ENCODE measurements at regions not wholly inside any gene's neighbourhood (a gene's known extent, or its start where the extent isn't known, plus 50 kb on each side); places are given as distances from the start of the nearest gene placed in this dataset.

- TF ChIP-seq PKNOX1 (IDR thresholded peaks at IDR 0.05) (peak; percentile 84), TARDBP (IDR thresholded peaks at IDR 0.05) (no peak)
- no peak for DNase-seq (ENCODE audit: extremely low spot score)
- ChIA-PET POLR2A (no interaction called here), CTCF (no interaction called here)
These were observed 498.2 kb downstream of the KCNA4 start for GRCh38 chr11:29518389-29519174.

GRCh38 chr11:29511394-29511793, 505.4 kb downstream of the KCNA4 start:
- CTCF ChIA-PET = no interaction called here
- POLR2A ChIA-PET = no interaction called here
- DNase-seq (ENCODE audit: extremely low spot score) = no peak
- TF ChIP-seq LEF1 (IDR thresholded peaks at IDR 0.05; ENCODE audit: borderline replicate concordance) = no peak
- TF ChIP-seq ELF4 (IDR thresholded peaks at IDR 0.05) = no peak
- no peak for TF ChIP-seq CTBP1 (IDR thresholded peaks at IDR 0.05; ENCODE audit: borderline replicate concordance)
- no peak for TF ChIP-seq PKNOX1 (IDR thresholded peaks at IDR 0.05)
- no peak for TF ChIP-seq BHLHE40 (IDR thresholded peaks at IDR 0.05; ENCODE audit: borderline replicate concordance)
- TF ChIP-seq FOXA1 (IDR thresholded peaks at IDR 0.05) = no peak
- TF ChIP-seq ZNF384 (IDR thresholded peaks at IDR 0.05) = no peak
- TF ChIP-seq FOXK2 (IDR thresholded peaks at IDR 0.05) = no peak
- no peak for TF ChIP-seq HDGF (IDR thresholded peaks at IDR 0.05; ENCODE audit: borderline replicate concordance)

- TF ChIP-seq HDGF (IDR thresholded peaks at IDR 0.05; ENCODE audit: borderline replicate concordance) = no peak
- TF ChIP-seq NFRKB (IDR thresholded peaks at IDR 0.05) = no peak
- no peak for TF ChIP-seq FOXM1 (IDR thresholded peaks at IDR 0.05; ENCODE audit: borderline replicate concordance)
- TF ChIP-seq CTBP1 (IDR thresholded peaks at IDR 0.05; ENCODE audit: borderline replicate concordance) = no peak
- no peak for TF ChIP-seq L3MBTL2 (conservative IDR thresholded peaks at IDR 0.05)
- no peak for TF ChIP-seq BHLHE40 (IDR thresholded peaks at IDR 0.05; ENCODE audit: borderline replicate concordance)
- TF ChIP-seq FOXK2 (IDR thresholded peaks at IDR 0.05) = no peak
- no peak for TF ChIP-seq SP1 (IDR thresholded peaks at IDR 0.05)
- TF ChIP-seq TARDBP (IDR thresholded peaks at IDR 0.05) = no peak
- no peak for TF ChIP-seq ZNF384 (IDR thresholded peaks at IDR 0.05)
- POLR2A ChIA-PET = no interaction called here
- DNase-seq (ENCODE audit: extremely low spot score) = no peak
- CTCF ChIA-PET = no interaction called here
These were observed 509.5 kb downstream of the KCNA4 start for GRCh38 chr11:29507376-29507775.

GRCh38 chr11:29495676-29496075, 521.2 kb downstream of the KCNA4 start:
- TF ChIP-seq CTBP1 (IDR thresholded peaks at IDR 0.05; ENCODE audit: borderline replicate concordance) (no peak), SUZ12 (IDR thresholded peaks at IDR 0.05) (no peak), HDGF (IDR thresholded peaks at IDR 0.05; ENCODE audit: borderline replicate concordance) (no peak)
- no peak for DNase-seq (ENCODE audit: extremely low spot score)
- CTCF ChIA-PET = no interaction called here
- POLR2A ChIA-PET = no interaction called here

GRCh38 chr11:29490938-29491337, 525.9 kb downstream of the KCNA4 start:
- ChIA-PET POLR2A (no interaction called here), CTCF (no interaction called here)
- TF ChIP-seq L3MBTL2 (conservative IDR thresholded peaks at IDR 0.05) (no peak), FOXK2 (IDR thresholded peaks at IDR 0.05) (no peak), SUZ12 (IDR thresholded peaks at IDR 0.05) (no peak)
- DNase-seq (ENCODE audit: extremely low spot score) = no peak

GRCh38 chr11:29486301-29486700, 530.5 kb downstream of the KCNA4 start:
- ChIA-PET POLR2A (no interaction called here), CTCF (no interaction called here)
- DNase-seq (ENCODE audit: extremely low spot score) = no peak
- TF ChIP-seq PKNOX1 (IDR thresholded peaks at IDR 0.05) (no peak), BHLHE40 (IDR thresholded peaks at IDR 0.05; ENCODE audit: borderline replicate concordance) (no peak), SP1 (IDR thresholded peaks at IDR 0.05) (no peak), SUZ12 (IDR thresholded peaks at IDR 0.05) (no peak), NFRKB (IDR thresholded peaks at IDR 0.05) (no peak), TARDBP (IDR thresholded peaks at IDR 0.05) (no peak), HDGF (IDR thresholded peaks at IDR 0.05; ENCODE audit: borderline replicate concordance) (no peak), ELF4 (IDR thresholded peaks at IDR 0.05) (no peak), ZNF384 (IDR thresholded peaks at IDR 0.05) (no peak), ARNT (IDR thresholded peaks at IDR 0.05) (no peak)

GRCh38 chr11:29485641-29486040, 531.2 kb downstream of the KCNA4 start:
- ChIA-PET POLR2A (no interaction called here), CTCF (no interaction called here)
- no peak for TF ChIP-seq SUZ12 (IDR thresholded peaks at IDR 0.05)
- no peak for TF ChIP-seq ELF4 (IDR thresholded peaks at IDR 0.05)
- TF ChIP-seq FOXM1 (IDR thresholded peaks at IDR 0.05; ENCODE audit: borderline replicate concordance) = no peak
- TF ChIP-seq L3MBTL2 (conservative IDR thresholded peaks at IDR 0.05) = no peak
- TF ChIP-seq BHLHE40 (IDR thresholded peaks at IDR 0.05; ENCODE audit: borderline replicate concordance) = no peak
- TF ChIP-seq TARDBP (IDR thresholded peaks at IDR 0.05) = no peak
- TF ChIP-seq PKNOX1 (IDR thresholded peaks at IDR 0.05) = no peak
- TF ChIP-seq SP1 (IDR thresholded peaks at IDR 0.05) = no peak
- TF ChIP-seq LEF1 (IDR thresholded peaks at IDR 0.05; ENCODE audit: borderline replicate concordance) = no peak
- no peak for TF ChIP-seq NFRKB (IDR thresholded peaks at IDR 0.05)
- no peak for TF ChIP-seq ZNF384 (IDR thresholded peaks at IDR 0.05)
- TF ChIP-seq HDGF (IDR thresholded peaks at IDR 0.05; ENCODE audit: borderline replicate concordance) = no peak
- no peak for TF ChIP-seq FOXK2 (IDR thresholded peaks at IDR 0.05)
- no peak for TF ChIP-seq CTBP1 (IDR thresholded peaks at IDR 0.05; ENCODE audit: borderline replicate concordance)
- no peak for DNase-seq (ENCODE audit: extremely low spot score)
